GM12891 (cell line): ENCODE measurements at regions not wholly inside any gene's neighbourhood (a gene's known extent, or its start where the extent isn't known, plus 50 kb on each side); places are given as distances from the start of the nearest gene placed in this dataset.

ENCODE experiments used
- PAX5 ChIP-seq: IDR thresholded peaks from 2 replicates; pipeline ENCODE4 v1.6.1; 2011; ENCODE audit warnings: low read length, moderate library complexity, mild to moderate bottlenecking; ENCODE audit not compliant: insufficient read depth, severe bottlenecking
- POLR2A ChIP-seq: IDR thresholded peaks from 2 replicates; pipeline ENCODE4 v1.6.1; 2011; ENCODE audit warnings: low read depth, low read length, control low read depth
- POLR2AphosphoS5 ChIP-seq: IDR thresholded peaks from 2 replicates; pipeline ENCODE4 v1.6.1; 2011; ENCODE audit warnings: low read depth, low read length, control low read depth
- POU2F2 ChIP-seq: IDR thresholded peaks from 2 replicates; pipeline ENCODE4 v1.6.1; 2011; ENCODE audit warnings: low read depth, mild to moderate bottlenecking, control low read depth, low read length, moderate library complexity
- SPI1 ChIP-seq: IDR thresholded peaks from 2 replicates; pipeline ENCODE4 v1.6.1; 2011; ENCODE audit warnings: low read depth, low read length, control low read depth
- TAF1 ChIP-seq: IDR thresholded peaks from 2 replicates; pipeline ENCODE4 v1.6.1; 2011; ENCODE audit warnings: low read depth, low read length, control low read depth

GRCh38 chr4:187493661-187494060 lies 501.9 kb upstream of the ZFP42 start:
- no peak for TF ChIP-seq POLR2A
- no peak for TF ChIP-seq POLR2AphosphoS5
- no peak for TF ChIP-seq POU2F2
- TF ChIP-seq TAF1 = no peak
- TF ChIP-seq SPI1 = no peak
- no peak for TF ChIP-seq PAX5
